NB4 (cell line): ENCODE measurements at regions not wholly inside any gene's neighbourhood (a gene's known extent, or its start where the extent isn't known, plus 50 kb on each side); places are given as distances from the start of the nearest gene placed in this dataset.

Experiments
- CTCF ChIP-seq: IDR thresholded peaks from one replicate; pipeline ENCODE4 v1.5.1; 2012; ENCODE audit warnings: low read depth, low read length
- MAX ChIP-seq: IDR thresholded peaks from 2 replicates; pipeline ENCODE4 v1.6.1; 2011; ENCODE audit warnings: low read depth, low read length
- POLR2A ChIP-seq: IDR thresholded peaks from 2 replicates; pipeline ENCODE4 v1.6.1; 2011; ENCODE audit warnings: mild to moderate bottlenecking; ENCODE audit not compliant: insufficient read length; ENCODE audit errors: extremely low read depth

DNA sequence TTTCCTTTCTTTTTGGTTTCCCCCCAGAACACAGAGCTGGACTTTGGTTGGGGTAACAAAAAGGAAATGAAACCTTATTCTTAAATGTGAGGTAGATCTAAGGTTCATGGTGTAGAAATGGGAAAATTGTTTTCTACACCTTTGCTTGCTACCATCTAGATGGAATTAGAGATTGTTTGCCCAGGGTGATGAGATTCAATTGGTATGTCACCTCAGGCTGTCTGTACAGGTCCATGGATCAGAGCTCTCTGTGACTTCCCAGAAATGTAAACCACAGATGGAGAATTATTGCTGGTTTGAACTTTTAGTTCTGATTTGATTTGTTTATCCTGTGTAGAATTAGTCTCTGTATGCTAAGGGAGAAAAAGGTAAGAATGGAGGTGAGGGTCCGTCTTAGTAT lies 146.7 kb downstream of the PCDH7 start:
- no peak for TF ChIP-seq CTCF
- no peak for TF ChIP-seq POLR2A
- TF ChIP-seq MAX, result no peak
